Right lobe of liver (tissue), 6 donors: ENCODE measurements at regions not wholly inside any gene's neighbourhood (a gene's known extent, or its start where the extent isn't known, plus 50 kb on each side); places are given as distances from the start of the nearest gene placed in this dataset.

Experiments
- ATAC-seq, 4 donors: fragments of 200-7000 bp; cut with Tn5 transposase; one replicate each; pipeline ENCODE4 v1.9.1; 2020; ENCODE audit warnings: mild to moderate bottlenecking in 4 of 4, moderate library complexity in 4 of 4
- DNase-seq, 3 donors: peaks; one replicate each; pipeline ENCODE4 v3.0.0-alpha.2; 2020
- H3K27ac ChIP-seq, 3 donors: fragments of 200-600 bp; one replicate each; pipeline ENCODE4 v1.8.0; 2022
- H3K27me3 ChIP-seq, 2 donors: fragments of 200-600 bp; one replicate each; pipeline ENCODE4 v1.8.0; 2022
- H3K36me3 ChIP-seq, 4 donors: fragments of 200-600 bp; sonication (generic) in 1 of 4; one replicate each; pipeline versions ENCODE4 v1.5.1 to v1.8.0; 2017 to 2022; ENCODE audit warnings: control low read depth in 1 of 4
- H3K4me1 ChIP-seq, 4 donors: fragments of 200-600 bp; sonication (generic) in 1 of 4; one replicate each; pipeline versions ENCODE4 v1.5.1 to v1.8.0; 2017 to 2022; ENCODE audit warnings: control low read depth in 1 of 4
- H3K4me3 ChIP-seq, 3 donors: fragments of 200-600 bp; one replicate each; pipeline ENCODE4 v1.8.0; 2022
- H3K9me3 ChIP-seq, 4 donors: fragments of 200-600 bp; sonication (generic) in 1 of 4; one replicate each; pipeline versions ENCODE4 v1.5.1 to v1.8.0; 2017 to 2022; ENCODE audit warnings: control low read depth in 1 of 4
- POLR2A ChIP-seq: fragments of 450-650 bp; IDR thresholded peaks from one replicate; pipeline ENCODE4 v1.6.1; 2017; ENCODE audit warnings: antibody characterized with exemption, mild to moderate bottlenecking
- WGBS: methylation state at CpG from one replicate; pipeline ENCODE4 v1.1.6; 2018; ENCODE audit warnings: low coverage, low lambda C conversion rate; ENCODE audit not compliant: insufficient coverage; ENCODE audit errors: missing lambda C conversion rate; 5-methylcytosine and 5-hydroxymethylcytosine counted together
- intact Hi-C, 2 donors: fragments of 100-400 bp; cut with DNase I; formaldehyde crosslinking; loops; one replicate each; pipeline versions ENCODE4 v1.11.2 to v1.14.1; 2022
- TF ChIP-seq, protein P1 (sequence below), 4 donors: fragments of 200-600 bp in 3 of 4; fragments of 450-650 bp in 1 of 4; IDR thresholded peaks; one replicate each; pipeline versions ENCODE4 v1.5.1 to v1.8.0; 2016 to 2022; ENCODE audit warnings: antibody characterized with exemption in 4 of 4, mild to moderate bottlenecking in 2 of 4
- donor health status: DM: no; HTN: yes; CAD: no.
- donor health status: DM: no; HTN: no; CAD: no.
- donor health status: DM: no; HTN: no; CAD: no.
- donor health status: DM: no; HTN: yes; CAD: no.
- donor health status: DM: no; HTN: yes; CAD: no.

DNA sequence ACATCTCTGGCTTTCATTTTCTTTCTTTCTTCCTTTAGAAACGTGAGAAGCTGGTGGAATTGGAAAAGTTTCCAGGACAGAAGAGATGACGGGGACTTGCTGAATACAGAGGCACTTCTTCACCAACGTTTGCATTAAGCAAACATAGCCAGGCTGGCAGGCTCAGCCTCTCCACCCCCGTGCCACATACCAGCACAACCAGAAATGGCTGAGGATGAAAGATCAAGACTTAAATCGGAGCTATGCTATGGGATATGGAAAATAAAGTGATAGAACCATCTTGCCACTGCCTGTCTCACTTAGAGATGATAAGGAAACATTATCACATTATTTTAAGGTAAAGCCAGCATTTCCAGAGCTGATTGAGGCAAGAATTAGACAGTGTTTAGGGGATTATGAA is 483.3 kb downstream of the BCL11A start:
- 37% methylated on average over 5 of the region's 5 CpGs for WGBS
- H3K4me1 ChIP-seq, result no peaks in the 10 kb centered on the region
- no peak overlapping the region for H3K27ac ChIP-seq
- H3K36me3 ChIP-seq, result no peaks in the 10 kb centered on the region
- H3K27me3 ChIP-seq, result no peaks in the 10 kb centered on the region
- ATAC-seq, result no peak
- H3K4me3 ChIP-seq, result no peak overlapping the region
- no peaks in the 10 kb centered on the region for H3K9me3 ChIP-seq
- intact Hi-C loops, result no loop called here
- no peak for DNase-seq
- TF ChIP-seq, protein P1, sequence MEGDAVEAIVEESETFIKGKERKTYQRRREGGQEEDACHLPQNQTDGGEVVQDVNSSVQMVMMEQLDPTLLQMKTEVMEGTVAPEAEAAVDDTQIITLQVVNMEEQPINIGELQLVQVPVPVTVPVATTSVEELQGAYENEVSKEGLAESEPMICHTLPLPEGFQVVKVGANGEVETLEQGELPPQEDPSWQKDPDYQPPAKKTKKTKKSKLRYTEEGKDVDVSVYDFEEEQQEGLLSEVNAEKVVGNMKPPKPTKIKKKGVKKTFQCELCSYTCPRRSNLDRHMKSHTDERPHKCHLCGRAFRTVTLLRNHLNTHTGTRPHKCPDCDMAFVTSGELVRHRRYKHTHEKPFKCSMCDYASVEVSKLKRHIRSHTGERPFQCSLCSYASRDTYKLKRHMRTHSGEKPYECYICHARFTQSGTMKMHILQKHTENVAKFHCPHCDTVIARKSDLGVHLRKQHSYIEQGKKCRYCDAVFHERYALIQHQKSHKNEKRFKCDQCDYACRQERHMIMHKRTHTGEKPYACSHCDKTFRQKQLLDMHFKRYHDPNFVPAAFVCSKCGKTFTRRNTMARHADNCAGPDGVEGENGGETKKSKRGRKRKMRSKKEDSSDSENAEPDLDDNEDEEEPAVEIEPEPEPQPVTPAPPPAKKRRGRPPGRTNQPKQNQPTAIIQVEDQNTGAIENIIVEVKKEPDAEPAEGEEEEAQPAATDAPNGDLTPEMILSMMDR (IDR thresholded peaks at IDR 0.05), result no peak
- TF ChIP-seq POLR2A, result no peak

DNA sequence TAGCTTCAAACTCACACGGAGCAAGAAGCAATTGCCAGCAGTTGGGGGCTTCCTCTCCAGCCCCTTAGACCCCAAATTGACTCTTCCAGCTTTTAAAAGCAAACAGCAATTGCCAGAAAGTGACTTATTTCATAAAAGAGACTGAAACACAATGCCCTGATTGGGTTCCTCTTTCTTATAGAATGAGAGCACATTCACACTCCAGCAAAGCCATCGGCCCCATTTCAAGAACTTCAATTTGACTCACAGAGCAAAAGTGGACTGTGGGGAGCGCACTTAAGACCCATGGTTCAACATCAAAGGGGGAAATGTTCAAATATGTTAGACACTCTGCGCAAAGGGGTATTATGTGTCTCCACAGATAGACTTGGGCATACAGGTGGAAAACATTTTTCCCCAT is 484.7 kb downstream of the BCL11A start:
- DNase-seq (no peak), ATAC-seq (no peak)
- Histone ChIP-seq H3K27ac (no peak overlapping the region), H3K27me3 (no peaks in the 10 kb centered on the region), H3K4me3 (no peak overlapping the region), H3K9me3 (no peaks in the 10 kb centered on the region), H3K4me1 (no peaks in the 10 kb centered on the region), H3K36me3 (no peaks in the 10 kb centered on the region)
- intact Hi-C loops, result no loop called here
- no peak for TF ChIP-seq POLR2A
- TF ChIP-seq, protein P1 (IDR thresholded peaks at IDR 0.05), result no peak
- 47% methylated on average over 4 of the region's 4 CpGs for WGBS

- no peaks in the 10 kb centered on the region for H3K27me3 ChIP-seq
- 78% methylated on average over 3 of the region's 3 CpGs for WGBS
- intact Hi-C loops, result no loop called here
Measured at GRCh38 chr2:60067006-60067405, 486.4 kb downstream of the BCL11A start.

DNA sequence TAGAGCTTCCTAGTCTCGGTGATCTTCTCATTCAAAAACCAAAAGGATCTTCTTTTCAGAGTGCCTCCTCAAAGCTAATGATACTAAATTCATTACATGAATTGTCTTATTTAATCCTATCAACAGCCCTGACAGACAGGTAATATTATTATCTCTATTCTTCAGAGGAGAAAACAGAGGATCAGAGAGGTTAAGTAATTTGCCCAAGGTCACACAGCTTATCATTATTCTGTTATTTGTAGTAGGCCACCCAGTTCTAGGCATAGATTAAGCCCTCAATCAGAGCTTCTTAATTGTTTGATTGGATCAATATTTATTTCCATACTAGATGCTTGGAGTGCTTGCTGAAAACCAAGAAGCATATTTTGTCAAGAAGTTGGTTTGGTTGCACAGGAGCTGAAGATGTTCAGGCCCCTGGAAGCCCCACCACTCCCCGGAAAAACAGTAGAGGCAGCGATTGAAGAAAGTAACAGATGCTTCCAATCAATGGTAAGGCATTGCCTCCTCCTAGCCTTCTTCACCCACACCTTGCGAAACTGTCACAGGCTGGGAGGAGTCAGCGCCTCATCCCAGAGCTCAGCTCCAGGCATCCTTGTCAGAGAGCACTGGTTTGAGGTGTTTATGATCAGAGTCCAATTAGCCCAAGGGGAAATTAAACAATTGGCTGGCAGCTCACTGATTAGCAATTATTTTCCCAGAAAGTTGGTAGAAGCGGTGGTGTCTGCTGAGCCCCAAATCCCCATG is 487.2 kb downstream of the BCL11A start:
- intact Hi-C loops, result no loop called here
- DNase-seq, result no peak

More at GRCh38 chr2:60067006-60067405, 486.4 kb downstream of the BCL11A start:
- H3K36me3 ChIP-seq, result no peaks in the 10 kb centered on the region
- TF ChIP-seq, protein P1 (IDR thresholded peaks at IDR 0.05), result no peak
- TF ChIP-seq POLR2A, result no peak
- no peak overlapping the region for H3K27ac ChIP-seq
- DNase-seq (no peak), ATAC-seq (no peak)
- H3K4me1 ChIP-seq, result no peaks in the 10 kb centered on the region
- H3K4me3 ChIP-seq, result no peak overlapping the region
- H3K9me3 ChIP-seq, result no peaks in the 10 kb centered on the region

More for the DNA sequence above, 487.2 kb downstream of the BCL11A start:
- Histone ChIP-seq H3K36me3 (no peaks in the 10 kb centered on the region), H3K4me3 (no peak overlapping the region), H3K4me1 (no peaks in the 10 kb centered on the region), H3K27ac (no peak overlapping the region), H3K9me3 (no peaks in the 10 kb centered on the region), H3K27me3 (no peaks in the 10 kb centered on the region)
- TF ChIP-seq, protein P1 (IDR thresholded peaks at IDR 0.05), result no peak
- 84% methylated on average over 4 of the region's 6 CpGs for WGBS
- ATAC-seq, result no peak
